ENCODE measurements at regions not wholly inside any gene's neighbourhood (a gene's known extent, or its start where the extent isn't known, plus 50 kb on each side); places are given as distances from the start of the nearest gene placed in this dataset.

DNA sequence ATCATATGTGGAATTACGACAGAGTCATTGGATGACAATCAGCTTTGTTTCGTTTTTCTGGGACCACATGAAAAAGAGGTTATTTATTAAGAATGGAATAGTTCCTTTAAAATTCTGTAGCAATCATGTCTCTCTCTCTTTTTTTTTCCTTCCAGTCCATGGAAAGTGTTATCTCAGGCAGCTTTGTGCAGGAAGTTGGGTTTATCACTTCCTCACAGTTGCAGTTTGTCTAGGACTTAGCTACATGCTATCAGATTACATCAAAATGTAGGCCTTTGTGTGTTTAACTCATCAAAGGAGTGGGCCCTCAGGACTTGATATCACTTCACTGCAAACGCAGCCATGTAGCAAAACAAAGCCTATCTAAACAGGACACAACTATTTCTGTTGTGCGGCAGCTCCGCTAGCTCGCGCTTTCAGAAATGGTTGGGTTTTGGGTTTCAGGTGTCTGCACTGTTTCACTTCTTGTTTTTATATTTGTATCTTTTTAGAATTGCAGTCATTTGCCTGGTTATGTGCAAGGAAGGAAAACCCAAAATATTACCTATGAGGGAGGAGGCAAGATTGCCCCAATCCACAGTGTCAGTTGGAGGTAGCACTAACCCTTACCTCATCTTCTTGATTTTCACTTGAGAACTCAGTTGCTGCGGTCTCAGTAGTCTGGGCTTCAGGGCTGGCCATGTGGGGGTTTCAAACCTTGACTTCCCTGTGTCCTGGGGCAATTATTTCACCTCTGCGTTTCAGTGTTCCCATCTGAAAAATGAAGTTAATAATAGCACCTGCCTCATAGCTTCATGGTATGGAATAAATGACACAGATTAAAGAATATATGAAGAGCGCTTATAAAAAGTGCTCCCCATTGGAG is 66.7 kb downstream of the HHEX start:
- TF ChIP-seq, protein P1, sequence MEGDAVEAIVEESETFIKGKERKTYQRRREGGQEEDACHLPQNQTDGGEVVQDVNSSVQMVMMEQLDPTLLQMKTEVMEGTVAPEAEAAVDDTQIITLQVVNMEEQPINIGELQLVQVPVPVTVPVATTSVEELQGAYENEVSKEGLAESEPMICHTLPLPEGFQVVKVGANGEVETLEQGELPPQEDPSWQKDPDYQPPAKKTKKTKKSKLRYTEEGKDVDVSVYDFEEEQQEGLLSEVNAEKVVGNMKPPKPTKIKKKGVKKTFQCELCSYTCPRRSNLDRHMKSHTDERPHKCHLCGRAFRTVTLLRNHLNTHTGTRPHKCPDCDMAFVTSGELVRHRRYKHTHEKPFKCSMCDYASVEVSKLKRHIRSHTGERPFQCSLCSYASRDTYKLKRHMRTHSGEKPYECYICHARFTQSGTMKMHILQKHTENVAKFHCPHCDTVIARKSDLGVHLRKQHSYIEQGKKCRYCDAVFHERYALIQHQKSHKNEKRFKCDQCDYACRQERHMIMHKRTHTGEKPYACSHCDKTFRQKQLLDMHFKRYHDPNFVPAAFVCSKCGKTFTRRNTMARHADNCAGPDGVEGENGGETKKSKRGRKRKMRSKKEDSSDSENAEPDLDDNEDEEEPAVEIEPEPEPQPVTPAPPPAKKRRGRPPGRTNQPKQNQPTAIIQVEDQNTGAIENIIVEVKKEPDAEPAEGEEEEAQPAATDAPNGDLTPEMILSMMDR (IDR thresholded peaks at IDR 0.05; ENCODE audit: low read depth, low read length, missing control alignments) = no peak
- no peak for DNase-seq (ENCODE audit: extremely low read depth, low read depth)
- H3K4me3 ChIP-seq (replicated peaks; ENCODE audit: low read depth, low read length) = no peak overlapping the region

DNA sequence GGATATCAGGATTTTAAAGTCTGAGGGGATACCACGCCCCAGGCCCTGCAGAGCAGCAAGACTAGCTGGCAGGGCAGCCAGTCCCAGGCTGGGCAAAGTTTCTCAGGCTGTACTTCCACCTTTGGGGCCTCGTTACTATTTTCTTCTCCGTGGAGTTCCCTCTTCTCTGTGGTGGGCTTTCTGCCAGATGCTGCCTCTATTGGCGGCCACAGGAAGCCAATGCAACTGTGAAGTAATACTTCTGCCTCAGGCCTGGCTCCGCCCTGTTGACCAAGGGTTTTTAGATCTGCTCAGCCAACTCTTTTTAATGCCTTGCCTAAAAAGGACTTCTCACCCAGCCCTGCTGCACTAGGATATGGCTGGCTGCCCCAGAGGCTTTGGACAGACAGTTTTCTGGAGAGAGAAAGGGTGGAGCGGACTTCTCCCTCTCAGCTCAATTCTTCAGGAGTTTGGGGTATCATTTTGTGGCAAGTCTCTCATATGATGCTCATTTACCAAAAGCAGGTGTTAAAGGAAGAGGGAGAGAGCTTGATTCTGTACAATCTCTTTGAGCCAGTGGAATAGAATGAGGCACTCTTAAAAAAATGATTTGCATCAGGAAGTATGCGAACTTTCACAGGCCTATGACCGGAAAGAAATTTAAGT is 67.4 kb downstream of the HHEX start:
- no peak overlapping the region for H3K4me3 ChIP-seq (replicated peaks; ENCODE audit: low read depth, low read length)
- DNase-seq (ENCODE audit: extremely low read depth, low read depth) = peak; percentile 66

DNA sequence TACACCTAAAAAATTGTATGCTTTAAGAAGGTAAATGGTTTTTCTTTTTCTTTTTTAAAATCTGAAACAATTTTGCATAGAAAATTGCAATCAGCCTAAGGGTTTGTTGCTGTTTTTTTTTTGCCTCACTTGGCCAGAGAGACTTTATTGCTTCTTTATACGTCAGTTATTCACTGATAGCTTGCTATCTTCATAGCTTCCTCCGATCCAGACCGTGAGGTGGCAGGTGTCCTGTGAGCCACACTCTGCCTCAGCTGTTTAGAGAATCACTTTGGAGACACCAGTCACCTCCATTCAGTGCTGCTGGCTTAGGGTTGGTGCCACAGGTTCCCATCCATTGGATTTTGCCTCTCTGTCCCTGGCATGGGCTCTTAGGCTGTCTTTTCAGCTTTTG is 68.0 kb downstream of the HHEX start:
- H3K4me3 ChIP-seq (replicated peaks; ENCODE audit: low read depth, low read length) = no peak overlapping the region
- TF ChIP-seq, protein P1 (IDR thresholded peaks at IDR 0.05; ENCODE audit: low read depth, low read length, missing control alignments) = no peak
- no peak for DNase-seq (ENCODE audit: extremely low read depth, low read depth)

More for the DNA sequence above, 67.4 kb downstream of the HHEX start:
- TF ChIP-seq, protein P1 (IDR thresholded peaks at IDR 0.05; ENCODE audit: low read depth, low read length, missing control alignments) = no peak

DNA sequence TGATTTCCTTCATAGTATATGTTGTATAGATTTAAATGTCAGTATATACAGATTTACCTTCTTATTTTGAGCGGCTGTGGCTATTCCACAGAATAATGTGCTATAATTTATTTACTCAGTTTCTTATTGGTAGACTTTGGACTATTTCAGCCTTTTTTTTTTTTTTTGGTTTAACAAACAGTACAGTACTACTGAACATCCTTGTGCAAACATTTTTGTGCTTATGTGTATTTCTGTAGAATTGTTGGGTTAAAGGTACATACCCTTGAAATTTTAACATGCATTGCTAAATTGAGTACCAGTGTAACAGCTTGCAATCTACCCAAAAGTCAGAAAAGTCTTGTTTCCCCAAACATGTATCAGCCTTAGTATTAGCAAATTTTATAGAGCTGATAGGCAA is 68.8 kb downstream of the HHEX start:
- H3K4me3 ChIP-seq (replicated peaks; ENCODE audit: low read depth, low read length) = no peak overlapping the region
- TF ChIP-seq, protein P1 (IDR thresholded peaks at IDR 0.05; ENCODE audit: low read depth, low read length, missing control alignments) = no peak
- DNase-seq (ENCODE audit: extremely low read depth, low read depth) = no peak

DNA sequence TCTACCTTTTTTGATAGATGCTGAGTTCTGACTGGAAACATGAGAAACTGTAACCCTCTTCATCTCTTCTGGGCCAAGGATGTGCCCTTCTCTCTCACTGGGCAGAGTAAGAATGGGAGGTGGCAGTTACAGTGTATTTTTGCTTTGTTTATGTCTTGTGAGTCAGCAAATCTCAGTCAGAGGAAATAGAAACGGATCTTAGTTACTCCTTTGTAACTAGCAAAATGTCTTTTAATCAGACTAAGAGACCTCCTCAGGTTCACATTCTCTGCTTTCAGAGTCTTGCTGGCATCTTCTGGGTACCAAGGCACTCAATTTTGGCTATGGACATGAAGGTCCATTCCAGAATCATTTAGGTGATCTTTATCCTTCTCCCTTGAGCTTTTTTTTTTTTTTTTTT is 70.9 kb downstream of the HHEX start:
- TF ChIP-seq, protein P1 (IDR thresholded peaks at IDR 0.05; ENCODE audit: low read depth, low read length, missing control alignments) = no peak
- no peak overlapping the region for H3K4me3 ChIP-seq (replicated peaks; ENCODE audit: low read depth, low read length)
- DNase-seq (ENCODE audit: extremely low read depth, low read depth) = peak; percentile 27

DNA sequence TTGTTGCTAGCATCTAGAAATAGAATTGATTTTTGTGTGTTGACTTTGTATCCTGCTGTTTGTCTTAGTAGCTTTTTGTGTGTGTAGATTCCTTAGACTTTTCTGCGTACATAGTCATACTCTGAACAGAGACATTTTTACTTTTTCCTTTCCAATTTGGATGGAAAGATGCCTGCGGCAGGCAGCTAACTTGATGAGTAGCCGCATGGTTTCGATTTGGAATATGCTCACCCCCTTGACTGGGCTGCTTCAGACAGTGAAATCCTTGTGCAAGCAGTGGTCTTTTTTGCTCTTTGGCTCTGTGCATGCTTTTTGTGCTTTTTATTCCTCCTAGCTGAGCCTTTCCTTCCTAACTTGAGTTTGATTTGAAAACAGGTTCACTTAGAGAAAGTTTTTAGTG is 71.8 kb downstream of the HHEX start:
- DNase-seq (ENCODE audit: extremely low read depth, low read depth) = no peak
- TF ChIP-seq, protein P1 (IDR thresholded peaks at IDR 0.05; ENCODE audit: low read depth, low read length, missing control alignments) = no peak
- no peak overlapping the region for H3K4me3 ChIP-seq (replicated peaks; ENCODE audit: low read depth, low read length)

Data from HFF-Myc (cell line).